Osteocyte (in vitro differentiated cells): ENCODE measurements at regions not wholly inside any gene's neighbourhood (a gene's known extent, or its start where the extent isn't known, plus 50 kb on each side); places are given as distances from the start of the nearest gene placed in this dataset.

Source experiments
- DNase-seq: peaks from one replicate; pipeline ENCODE4 v3.0.0; 2021; ENCODE audit warnings: mixed read lengths; ENCODE audit not compliant: unreplicated experiment; ENCODE audit errors: extremely low spot score
- H3K27ac Mint-ChIP-seq: one replicate; pipeline ENCODE4 v1.8.0; 2021; ENCODE audit warnings: mild to moderate bottlenecking, mixed read lengths; ENCODE audit not compliant: unreplicated experiment
- H3K27me3 Mint-ChIP-seq: one replicate; pipeline ENCODE4 v1.8.0; 2021; ENCODE audit warnings: mixed read lengths; ENCODE audit not compliant: unreplicated experiment
- H3K36me3 Mint-ChIP-seq: one replicate; pipeline ENCODE4 v1.8.0; 2021; ENCODE audit warnings: mixed read lengths; ENCODE audit not compliant: unreplicated experiment
- H3K4me1 Mint-ChIP-seq: one replicate; pipeline ENCODE4 v1.8.0; 2021; ENCODE audit warnings: mixed read lengths; ENCODE audit not compliant: unreplicated experiment
- H3K4me3 Mint-ChIP-seq: one replicate; pipeline ENCODE4 v1.8.0; 2021; ENCODE audit warnings: mild to moderate bottlenecking, moderate library complexity, mixed read lengths; ENCODE audit not compliant: unreplicated experiment
- H3K9me3 Mint-ChIP-seq: one replicate; pipeline ENCODE4 v1.8.0; 2021; ENCODE audit warnings: mixed read lengths; ENCODE audit not compliant: unreplicated experiment
- CTCF ChIP-seq: fragments of 200-600 bp; sonication (generic); IDR thresholded peaks from 2 replicates; pipeline ENCODE4 v1.5.0; 2021; ENCODE audit warnings: antibody characterized with exemption, mild to moderate bottlenecking, moderate library complexity

GRCh38 chr11:134823970-134824369 lies 411.9 kb upstream of the B3GAT1 start:
- no peak overlapping the region for H3K4me3 Mint-ChIP-seq
- no peaks in the 10 kb centered on the region for H3K36me3 Mint-ChIP-seq
- H3K27ac Mint-ChIP-seq: no peak overlapping the region
- no peaks in the 10 kb centered on the region for H3K4me1 Mint-ChIP-seq
- peaks cover 3% of the 10 kb centered on the region for H3K9me3 Mint-ChIP-seq
- peak; percentile 74 for DNase-seq
- TF ChIP-seq CTCF: no peak
- peaks cover 11% of the 10 kb centered on the region for H3K27me3 Mint-ChIP-seq

GRCh38 chr11:134822897-134823296 lies 410.9 kb upstream of the B3GAT1 start:
- Mint-ChIP-seq H3K27ac (no peak overlapping the region), H3K4me1 (peaks cover 5% of the 10 kb centered on the region), H3K9me3 (no peaks in the 10 kb centered on the region), H3K4me3 (no peak overlapping the region), H3K36me3 (no peaks in the 10 kb centered on the region), H3K27me3 (peaks cover 15% of the 10 kb centered on the region)
- no peak for DNase-seq
- TF ChIP-seq CTCF: no peak

- Mint-ChIP-seq H3K27me3 (peaks cover 19% of the 10 kb centered on the region), H3K9me3 (no peaks in the 10 kb centered on the region), H3K4me1 (peaks cover 5% of the 10 kb centered on the region), H3K27ac (no peak overlapping the region), H3K36me3 (no peaks in the 10 kb centered on the region), H3K4me3 (no peak overlapping the region)
- no peak for TF ChIP-seq CTCF
- no peak for DNase-seq
Measured at GRCh38 chr11:134821422-134821821, 409.4 kb upstream of the B3GAT1 start.

- TF ChIP-seq CTCF: peak; percentile 10
- H3K36me3 Mint-ChIP-seq: no peaks in the 10 kb centered on the region
- peaks cover 24% of the 10 kb centered on the region for H3K27me3 Mint-ChIP-seq
- no peaks in the 10 kb centered on the region for H3K9me3 Mint-ChIP-seq
- no peak for DNase-seq
- no peak overlapping the region for H3K4me3 Mint-ChIP-seq
- H3K27ac Mint-ChIP-seq: no peak overlapping the region
- peaks cover 5% of the 10 kb centered on the region for H3K4me1 Mint-ChIP-seq
Measured at GRCh38 chr11:134819041-134819440, 407.0 kb upstream of the B3GAT1 start.

- H3K9me3 Mint-ChIP-seq: no peaks in the 10 kb centered on the region
- no peak overlapping the region for H3K4me3 Mint-ChIP-seq
- no peak overlapping the region for H3K27ac Mint-ChIP-seq
- peaks cover 24% of the 10 kb centered on the region for H3K27me3 Mint-ChIP-seq
- H3K4me1 Mint-ChIP-seq: peaks cover 5% of the 10 kb centered on the region
- DNase-seq: no peak
- TF ChIP-seq CTCF: no peak
- no peaks in the 10 kb centered on the region for H3K36me3 Mint-ChIP-seq
Measured at GRCh38 chr11:134818516-134818915, 406.5 kb upstream of the B3GAT1 start.
